MM.1S (cell line): ENCODE measurements at regions not wholly inside any gene's neighbourhood (a gene's known extent, or its start where the extent isn't known, plus 50 kb on each side); places are given as distances from the start of the nearest gene placed in this dataset.

Experiments
- DNase-seq: peaks from one replicate; pipeline ENCODE4 v3.0.0-alpha.2; 2015
- H2AFZ ChIP-seq: fragments of 300-600 bp; sonication (generic); 2 replicates; pipeline ENCODE4 v1.6.0; 2016; ENCODE audit warnings: antibody characterized with exemption, low read length
- H3F3A ChIP-seq: fragments of 300-600 bp; sonication (generic); 2 replicates; pipeline ENCODE4 v1.6.1; 2016; ENCODE audit warnings: mild to moderate bottlenecking, antibody characterized with exemption, low read length, moderate library complexity, mixed read lengths; ENCODE audit not compliant: insufficient read depth
- H3K27ac ChIP-seq: fragments of 300-600 bp; sonication (generic); 2 replicates; pipeline ENCODE4 v1.5.1; 2016; ENCODE audit warnings: mild to moderate bottlenecking, low read length
- H3K27me3 ChIP-seq: fragments of 300-600 bp; sonication (generic); replicated peaks from 2 replicates; pipeline ENCODE4 v1.6.0; 2016; ENCODE audit warnings: low read length; ENCODE audit not compliant: insufficient read depth
- H3K36me3 ChIP-seq: fragments of 300-600 bp; sonication (generic); replicated peaks from 2 replicates; pipeline ENCODE4 v1.6.1; 2016; ENCODE audit warnings: mild to moderate bottlenecking, low read length, mixed read lengths; ENCODE audit not compliant: insufficient read depth
- H3K4me1 ChIP-seq: fragments of 300-600 bp; sonication (generic); 2 replicates; pipeline ENCODE4 v1.6.1; 2016; ENCODE audit warnings: low read length, mixed read lengths
- H3K4me2 ChIP-seq: fragments of 300-600 bp; sonication (generic); 2 replicates; pipeline ENCODE4 v1.6.0; 2016; ENCODE audit warnings: low read depth, low read length
- H3K4me3 ChIP-seq: fragments of 300-600 bp; sonication (generic); 2 replicates; pipeline ENCODE4 v1.5.1; 2016; ENCODE audit warnings: low read length, mixed read lengths
- H3K79me2 ChIP-seq: fragments of 300-600 bp; sonication (generic); 2 replicates; pipeline ENCODE4 v1.6.1; 2016; ENCODE audit warnings: mixed run types, low read length, mixed read lengths
- H3K9ac ChIP-seq: fragments of 300-600 bp; sonication (generic); 2 replicates; pipeline ENCODE4 v1.6.1; 2016; ENCODE audit warnings: low read length, mixed read lengths
- H3K9me2 ChIP-seq: fragments of 300-600 bp; sonication (generic); replicated peaks from 2 replicates; pipeline ENCODE4 v1.6.1; 2016; ENCODE audit warnings: mild to moderate bottlenecking, low read length, mixed read lengths; ENCODE audit not compliant: insufficient read depth
- H3K9me3 ChIP-seq: fragments of 300-600 bp; sonication (generic); replicated peaks from 2 replicates; pipeline ENCODE4 v1.6.1; 2016; ENCODE audit warnings: mild to moderate bottlenecking, low read length, mixed read lengths; ENCODE audit not compliant: insufficient read depth
- H4K20me1 ChIP-seq: fragments of 300-600 bp; sonication (generic); 2 replicates; pipeline ENCODE4 v1.6.1; 2016; ENCODE audit warnings: mild to moderate bottlenecking, low read length, moderate library complexity, mixed read lengths; ENCODE audit not compliant: insufficient read depth
- EZH2 ChIP-seq: fragments of 300-600 bp; sonication (generic); optimal IDR thresholded peaks from 2 replicates; pipeline ENCODE3; 2017; ENCODE audit warnings: low read depth, mild to moderate bottlenecking, antibody characterized with exemption, low read length, mixed read lengths
- EZH2phosphoT487 ChIP-seq: fragments of 300-600 bp; sonication (generic); IDR thresholded peaks from 2 replicates; pipeline ENCODE4 v1.6.1; 2018; ENCODE audit warnings: antibody characterized with exemption, low read length
- TF ChIP-seq, protein P1 (sequence below): fragments of 300-600 bp; sonication (generic); IDR thresholded peaks from 2 replicates; pipeline ENCODE4 v1.5.1; 2016; ENCODE audit warnings: antibody characterized with exemption, low read length, mixed read lengths

DNA sequence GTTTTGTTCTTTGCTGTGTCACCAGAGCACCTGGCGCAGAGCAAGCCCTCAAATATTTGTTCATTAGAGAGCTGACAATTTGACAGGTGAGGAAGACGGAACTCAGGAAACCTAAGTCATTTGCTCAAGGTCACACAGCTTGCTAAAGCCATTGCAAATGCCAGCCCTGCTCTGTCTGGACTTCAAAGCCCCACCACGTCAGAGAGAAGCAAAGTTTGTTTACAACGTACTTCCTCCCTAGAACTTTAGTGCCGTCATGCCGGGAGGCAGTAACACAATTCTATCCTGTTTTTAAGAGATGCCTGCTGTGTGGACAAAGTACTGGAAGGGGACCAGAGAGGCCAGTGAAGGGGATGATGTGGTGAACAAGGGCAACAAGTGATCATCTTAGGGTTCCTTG lies 216.6 kb upstream of the PRICKLE2 start:
- Histone ChIP-seq H3K27ac (no peak overlapping the region), H3K4me2 (no peak overlapping the region), H3K4me1 (no peaks in the 10 kb centered on the region), H3K79me2 (no peaks in the 10 kb centered on the region), H3K9ac (no peak overlapping the region), H3F3A (no peaks in the 10 kb centered on the region), H3K9me3 (no peaks in the 10 kb centered on the region), H3K27me3 (no peaks in the 10 kb centered on the region), H2AFZ (no peak overlapping the region), H3K9me2 (no peaks in the 10 kb centered on the region), H3K36me3 (no peaks in the 10 kb centered on the region), H3K4me3 (no peak overlapping the region), H4K20me1 (no peaks in the 10 kb centered on the region)
- no peak for DNase-seq
- TF ChIP-seq EZH2 (no peak), EZH2phosphoT487 (no peak)
- TF ChIP-seq, protein P1, sequence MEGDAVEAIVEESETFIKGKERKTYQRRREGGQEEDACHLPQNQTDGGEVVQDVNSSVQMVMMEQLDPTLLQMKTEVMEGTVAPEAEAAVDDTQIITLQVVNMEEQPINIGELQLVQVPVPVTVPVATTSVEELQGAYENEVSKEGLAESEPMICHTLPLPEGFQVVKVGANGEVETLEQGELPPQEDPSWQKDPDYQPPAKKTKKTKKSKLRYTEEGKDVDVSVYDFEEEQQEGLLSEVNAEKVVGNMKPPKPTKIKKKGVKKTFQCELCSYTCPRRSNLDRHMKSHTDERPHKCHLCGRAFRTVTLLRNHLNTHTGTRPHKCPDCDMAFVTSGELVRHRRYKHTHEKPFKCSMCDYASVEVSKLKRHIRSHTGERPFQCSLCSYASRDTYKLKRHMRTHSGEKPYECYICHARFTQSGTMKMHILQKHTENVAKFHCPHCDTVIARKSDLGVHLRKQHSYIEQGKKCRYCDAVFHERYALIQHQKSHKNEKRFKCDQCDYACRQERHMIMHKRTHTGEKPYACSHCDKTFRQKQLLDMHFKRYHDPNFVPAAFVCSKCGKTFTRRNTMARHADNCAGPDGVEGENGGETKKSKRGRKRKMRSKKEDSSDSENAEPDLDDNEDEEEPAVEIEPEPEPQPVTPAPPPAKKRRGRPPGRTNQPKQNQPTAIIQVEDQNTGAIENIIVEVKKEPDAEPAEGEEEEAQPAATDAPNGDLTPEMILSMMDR = no peak

DNA sequence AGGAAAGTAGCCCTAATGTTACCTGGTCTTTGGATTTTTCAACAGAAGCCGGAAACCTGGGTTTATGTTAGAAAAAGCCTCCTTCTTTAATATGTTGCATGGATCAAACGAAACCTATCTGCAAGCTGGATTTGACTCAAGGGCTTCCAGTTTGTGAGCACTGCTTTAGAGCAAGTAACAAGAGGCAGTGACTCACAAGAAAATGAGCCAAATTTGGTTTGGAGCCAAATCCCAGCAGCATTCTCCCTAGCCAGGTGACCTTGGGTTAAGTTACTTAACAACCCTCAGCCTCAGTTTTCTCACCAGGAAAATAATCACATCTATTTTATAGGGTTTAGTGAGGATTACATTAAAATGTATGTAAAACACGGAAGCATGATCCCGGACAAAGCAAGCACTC lies 215.2 kb upstream of the PRICKLE2 start:
- no peak overlapping the region for H3K4me2 ChIP-seq
- H3K9ac ChIP-seq = no peak overlapping the region
- no peaks in the 10 kb centered on the region for H4K20me1 ChIP-seq
- DNase-seq = no peak
- no peak overlapping the region for H3K27ac ChIP-seq
- no peaks in the 10 kb centered on the region for H3K27me3 ChIP-seq
- H3K4me3 ChIP-seq = no peak overlapping the region
- H3K9me3 ChIP-seq = no peaks in the 10 kb centered on the region
- no peak for TF ChIP-seq EZH2phosphoT487
- TF ChIP-seq, protein P1 = no peak
- no peak for TF ChIP-seq EZH2
- no peak overlapping the region for H2AFZ ChIP-seq
- H3K4me1 ChIP-seq = no peaks in the 10 kb centered on the region
- H3K79me2 ChIP-seq = no peaks in the 10 kb centered on the region
- no peaks in the 10 kb centered on the region for H3K9me2 ChIP-seq
- no peaks in the 10 kb centered on the region for H3K36me3 ChIP-seq
- H3F3A ChIP-seq = no peaks in the 10 kb centered on the region

DNA sequence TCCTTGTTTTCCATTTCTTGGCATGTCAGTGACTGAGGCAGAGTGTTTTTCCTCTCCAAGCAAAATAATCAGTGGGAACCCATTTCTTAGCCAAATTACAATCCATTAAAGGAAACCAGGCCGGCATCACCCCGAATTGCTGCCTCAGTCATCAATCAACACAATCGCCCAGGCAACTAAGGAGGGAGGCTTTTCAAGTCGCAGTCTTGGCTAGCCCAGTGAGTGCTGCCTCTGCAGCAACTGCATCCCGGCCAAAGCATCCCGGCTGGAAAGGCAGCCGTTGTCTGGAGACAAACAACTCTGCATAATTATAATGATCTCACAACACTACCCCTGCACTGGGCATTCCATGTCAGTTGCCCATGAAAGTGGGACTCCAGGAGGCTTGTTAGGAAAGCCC lies 213.5 kb upstream of the PRICKLE2 start:
- no peaks in the 10 kb centered on the region for H3K9me2 ChIP-seq
- no peaks in the 10 kb centered on the region for H3F3A ChIP-seq
- no peak overlapping the region for H3K9ac ChIP-seq
- no peaks in the 10 kb centered on the region for H3K36me3 ChIP-seq
- no peaks in the 10 kb centered on the region for H3K27me3 ChIP-seq
- H3K4me1 ChIP-seq = no peaks in the 10 kb centered on the region
- DNase-seq = no peak
- TF ChIP-seq EZH2phosphoT487 = no peak
- no peak for TF ChIP-seq EZH2
- TF ChIP-seq, protein P1 = no peak
- H2AFZ ChIP-seq = no peak overlapping the region
- H3K79me2 ChIP-seq = no peaks in the 10 kb centered on the region
- H3K4me2 ChIP-seq = no peak overlapping the region
- no peak overlapping the region for H3K4me3 ChIP-seq
- no peaks in the 10 kb centered on the region for H4K20me1 ChIP-seq
- no peaks in the 10 kb centered on the region for H3K9me3 ChIP-seq
- no peak overlapping the region for H3K27ac ChIP-seq

DNA sequence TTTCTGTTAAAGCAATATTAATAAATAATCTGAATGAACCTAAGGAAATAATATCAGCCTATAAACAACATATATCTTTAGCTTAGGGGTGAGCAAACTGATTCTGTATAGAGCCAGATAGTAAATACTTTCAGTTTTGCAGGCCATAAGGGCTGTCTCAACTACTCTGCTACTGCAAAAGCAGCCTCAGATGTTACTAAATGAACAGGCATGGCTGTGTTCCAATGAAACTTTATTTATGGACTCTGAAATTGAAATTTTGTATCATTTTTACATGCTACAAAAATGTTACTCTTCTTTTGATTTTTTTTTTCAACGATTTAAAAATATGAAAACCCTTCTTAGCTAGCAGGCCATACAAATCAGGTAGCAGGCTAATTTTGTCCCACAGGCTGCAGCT lies 212.8 kb upstream of the PRICKLE2 start:
- H3F3A ChIP-seq = no peaks in the 10 kb centered on the region
- no peaks in the 10 kb centered on the region for H3K27me3 ChIP-seq
- no peak overlapping the region for H3K9ac ChIP-seq
- no peak for TF ChIP-seq EZH2
- TF ChIP-seq, protein P1 = no peak
- TF ChIP-seq EZH2phosphoT487 = no peak
- H3K9me2 ChIP-seq = no peaks in the 10 kb centered on the region
- no peak overlapping the region for H2AFZ ChIP-seq
- no peak overlapping the region for H3K27ac ChIP-seq
- H3K4me3 ChIP-seq = no peak overlapping the region
- H3K79me2 ChIP-seq = no peaks in the 10 kb centered on the region
- H3K4me2 ChIP-seq = no peak overlapping the region
- no peaks in the 10 kb centered on the region for H3K9me3 ChIP-seq
- H3K4me1 ChIP-seq = no peaks in the 10 kb centered on the region
- DNase-seq = no peak
- no peaks in the 10 kb centered on the region for H3K36me3 ChIP-seq
- H4K20me1 ChIP-seq = no peaks in the 10 kb centered on the region
